ENCODE measurements at regions not wholly inside any gene's neighbourhood (a gene's known extent, or its start where the extent isn't known, plus 50 kb on each side); places are given as distances from the start of the nearest gene placed in this dataset.

DNA sequence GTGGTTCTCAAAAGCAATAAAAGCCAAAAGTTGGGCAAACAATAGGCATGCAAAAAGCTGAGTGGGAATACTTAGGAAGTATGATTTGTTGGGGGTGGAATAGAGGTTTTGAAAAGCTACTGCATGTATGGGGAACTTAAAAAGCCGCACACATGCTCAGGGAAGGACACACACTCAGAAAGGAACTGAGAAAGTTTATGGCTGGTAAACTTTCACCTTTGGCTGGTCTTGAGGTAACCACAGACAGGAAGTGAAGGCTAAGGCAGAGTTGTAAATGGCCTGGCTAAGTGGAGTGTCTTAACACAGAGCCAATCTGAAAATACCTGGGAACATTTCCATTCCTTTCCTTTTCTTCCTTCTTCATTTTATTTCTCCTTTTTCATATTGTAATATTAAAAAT is 134.5 kb upstream of the EXOC2 start (continued):
- TF ChIP-seq, protein P1, sequence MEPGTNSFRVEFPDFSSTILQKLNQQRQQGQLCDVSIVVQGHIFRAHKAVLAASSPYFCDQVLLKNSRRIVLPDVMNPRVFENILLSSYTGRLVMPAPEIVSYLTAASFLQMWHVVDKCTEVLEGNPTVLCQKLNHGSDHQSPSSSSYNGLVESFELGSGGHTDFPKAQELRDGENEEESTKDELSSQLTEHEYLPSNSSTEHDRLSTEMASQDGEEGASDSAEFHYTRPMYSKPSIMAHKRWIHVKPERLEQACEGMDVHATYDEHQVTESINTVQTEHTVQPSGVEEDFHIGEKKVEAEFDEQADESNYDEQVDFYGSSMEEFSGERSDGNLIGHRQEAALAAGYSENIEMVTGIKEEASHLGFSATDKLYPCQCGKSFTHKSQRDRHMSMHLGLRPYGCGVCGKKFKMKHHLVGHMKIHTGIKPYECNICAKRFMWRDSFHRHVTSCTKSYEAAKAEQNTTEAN (CRISPR knock-in tag; IDR thresholded peaks at IDR 0.05), result no peak
- TF ChIP-seq CBFB (CRISPR knock-in tag; IDR thresholded peaks at IDR 0.05; ENCODE audit: low read depth), result no peak
- no peak for TF ChIP-seq ESRRA (CRISPR knock-in tag; IDR thresholded peaks at IDR 0.05; ENCODE audit: borderline replicate concordance)
- no peak for TF ChIP-seq PRRX2 (CRISPR knock-in tag; IDR thresholded peaks at IDR 0.05)

DNA sequence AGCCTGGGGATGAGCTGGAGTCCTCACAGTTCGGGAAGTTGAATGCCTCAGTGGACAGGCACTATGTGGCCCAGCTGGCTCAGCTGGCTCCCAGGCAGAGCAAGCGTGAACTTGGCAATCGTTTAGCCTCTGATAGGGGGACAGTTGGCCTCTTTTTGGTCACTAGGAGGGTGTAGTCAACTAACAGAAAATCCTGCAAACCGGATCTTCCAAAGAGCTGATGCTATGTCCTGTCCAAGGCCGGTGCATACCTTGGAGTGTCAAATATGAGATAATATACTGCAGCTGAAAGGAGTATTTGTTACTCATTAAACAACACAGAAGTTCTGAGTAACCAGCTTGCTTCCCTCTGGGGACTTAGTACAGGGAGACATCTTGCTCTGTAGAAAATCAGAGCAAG is 126.2 kb upstream of the EXOC2 start:
- no peak for DNase-seq (ENCODE audit: low spot score)
- Mint-ChIP-seq H3K27ac (no peak overlapping the region; the same call in 1 of the 2 replicates), H3K27me3 (ENCODE audit: low read depth) (no peaks in the 10 kb centered on the region), H3K4me1 (no peaks in the 10 kb centered on the region), H3K4me3 (no peak overlapping the region), H3K9me3 (peaks cover 6% of the 10 kb centered on the region; the same call in 1 of the 2 replicates), H3K36me3 (no peaks in the 10 kb centered on the region)
- POLR2A ChIA-PET, result no interaction called here
- TF ChIP-seq TEAD4 (CRISPR knock-in tag; IDR thresholded peaks at IDR 0.05), result no peak
- TF ChIP-seq, protein P1 (CRISPR knock-in tag; IDR thresholded peaks at IDR 0.05), result no peak
- no peak for TF ChIP-seq HMGA2 (CRISPR knock-in tag; IDR thresholded peaks at IDR 0.05)
- no peak for TF ChIP-seq JUN (CRISPR knock-in tag; IDR thresholded peaks at IDR 0.05)
- TF ChIP-seq, protein P2, sequence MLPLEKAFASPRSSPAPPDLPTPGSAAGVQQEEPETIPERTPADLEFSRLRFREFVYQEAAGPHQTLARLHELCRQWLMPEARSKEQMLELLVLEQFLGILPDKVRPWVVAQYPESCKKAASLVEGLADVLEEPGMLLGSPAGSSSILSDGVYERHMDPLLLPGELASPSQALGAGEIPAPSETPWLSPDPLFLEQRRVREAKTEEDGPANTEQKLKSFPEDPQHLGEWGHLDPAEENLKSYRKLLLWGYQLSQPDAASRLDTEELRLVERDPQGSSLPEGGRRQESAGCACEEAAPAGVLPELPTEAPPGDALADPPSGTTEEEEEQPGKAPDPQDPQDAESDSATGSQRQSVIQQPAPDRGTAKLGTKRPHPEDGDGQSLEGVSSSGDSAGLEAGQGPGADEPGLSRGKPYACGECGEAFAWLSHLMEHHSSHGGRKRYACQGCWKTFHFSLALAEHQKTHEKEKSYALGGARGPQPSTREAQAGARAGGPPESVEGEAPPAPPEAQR (CRISPR knock-in tag; IDR thresholded peaks at IDR 0.05), result no peak
- no peak for TF ChIP-seq NR3C1 (CRISPR knock-in tag; conservative IDR thresholded peaks at IDR 0.05; ENCODE audit: low read depth)
- no peak for TF ChIP-seq CBFB (CRISPR knock-in tag; IDR thresholded peaks at IDR 0.05; ENCODE audit: low read depth)
- no peak for TF ChIP-seq ZNF121 (CRISPR knock-in tag; IDR thresholded peaks at IDR 0.05)
- no peak for TF ChIP-seq RELA (CRISPR knock-in tag; IDR thresholded peaks at IDR 0.05; ENCODE audit: borderline replicate concordance)
- TF ChIP-seq JAZF1 (CRISPR knock-in tag; IDR thresholded peaks at IDR 0.05), result no peak
- TF ChIP-seq, protein P3, sequence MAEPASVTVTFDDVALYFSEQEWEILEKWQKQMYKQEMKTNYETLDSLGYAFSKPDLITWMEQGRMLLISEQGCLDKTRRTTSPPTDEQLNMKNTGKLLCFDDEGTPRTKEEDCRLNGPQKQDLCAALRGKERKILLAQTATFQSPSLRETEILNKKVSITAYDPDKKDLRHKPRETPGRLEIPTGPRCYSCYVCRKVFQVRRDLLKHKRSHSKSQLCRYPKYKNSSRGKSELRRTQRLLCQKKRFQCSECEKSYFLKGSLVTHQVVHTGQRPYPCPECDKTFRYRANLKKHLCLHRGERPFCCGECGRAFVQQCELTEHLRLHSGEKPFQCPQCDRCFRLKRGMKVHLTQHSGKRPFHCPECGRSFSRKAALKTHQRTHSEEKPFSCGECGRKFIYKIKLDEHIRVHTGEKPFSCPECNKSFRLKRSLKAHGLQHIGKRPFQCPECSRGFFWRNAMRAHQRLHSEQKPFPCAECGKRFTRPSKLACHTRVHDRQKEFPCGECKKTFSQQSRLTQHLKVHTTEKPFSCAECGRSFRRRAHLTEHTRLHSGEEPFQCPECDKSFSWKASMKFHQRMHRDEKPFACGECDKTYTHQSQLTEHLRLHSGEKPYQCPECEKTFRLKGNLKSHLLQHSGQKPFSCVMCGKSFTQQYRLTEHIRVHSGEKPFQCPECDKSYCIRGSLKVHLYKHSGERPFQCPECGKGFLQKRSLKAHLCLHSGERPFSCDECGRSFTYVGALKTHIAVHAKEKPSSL (CRISPR knock-in tag; conservative IDR thresholded peaks at IDR 0.05), result no peak
- no peak for TF ChIP-seq ZNF263 (CRISPR knock-in tag; IDR thresholded peaks at IDR 0.05; ENCODE audit: low read depth)
- TF ChIP-seq, protein P4, sequence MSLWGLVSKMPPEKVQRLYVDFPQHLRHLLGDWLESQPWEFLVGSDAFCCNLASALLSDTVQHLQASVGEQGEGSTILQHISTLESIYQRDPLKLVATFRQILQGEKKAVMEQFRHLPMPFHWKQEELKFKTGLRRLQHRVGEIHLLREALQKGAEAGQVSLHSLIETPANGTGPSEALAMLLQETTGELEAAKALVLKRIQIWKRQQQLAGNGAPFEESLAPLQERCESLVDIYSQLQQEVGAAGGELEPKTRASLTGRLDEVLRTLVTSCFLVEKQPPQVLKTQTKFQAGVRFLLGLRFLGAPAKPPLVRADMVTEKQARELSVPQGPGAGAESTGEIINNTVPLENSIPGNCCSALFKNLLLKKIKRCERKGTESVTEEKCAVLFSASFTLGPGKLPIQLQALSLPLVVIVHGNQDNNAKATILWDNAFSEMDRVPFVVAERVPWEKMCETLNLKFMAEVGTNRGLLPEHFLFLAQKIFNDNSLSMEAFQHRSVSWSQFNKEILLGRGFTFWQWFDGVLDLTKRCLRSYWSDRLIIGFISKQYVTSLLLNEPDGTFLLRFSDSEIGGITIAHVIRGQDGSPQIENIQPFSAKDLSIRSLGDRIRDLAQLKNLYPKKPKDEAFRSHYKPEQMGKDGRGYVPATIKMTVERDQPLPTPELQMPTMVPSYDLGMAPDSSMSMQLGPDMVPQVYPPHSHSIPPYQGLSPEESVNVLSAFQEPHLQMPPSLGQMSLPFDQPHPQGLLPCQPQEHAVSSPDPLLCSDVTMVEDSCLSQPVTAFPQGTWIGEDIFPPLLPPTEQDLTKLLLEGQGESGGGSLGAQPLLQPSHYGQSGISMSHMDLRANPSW (CRISPR knock-in tag; conservative IDR thresholded peaks at IDR 0.05; ENCODE audit: low read depth), result no peak
- no peak for TF ChIP-seq NFATC4 (CRISPR knock-in tag; IDR thresholded peaks at IDR 0.05)
- TF ChIP-seq, protein P5, sequence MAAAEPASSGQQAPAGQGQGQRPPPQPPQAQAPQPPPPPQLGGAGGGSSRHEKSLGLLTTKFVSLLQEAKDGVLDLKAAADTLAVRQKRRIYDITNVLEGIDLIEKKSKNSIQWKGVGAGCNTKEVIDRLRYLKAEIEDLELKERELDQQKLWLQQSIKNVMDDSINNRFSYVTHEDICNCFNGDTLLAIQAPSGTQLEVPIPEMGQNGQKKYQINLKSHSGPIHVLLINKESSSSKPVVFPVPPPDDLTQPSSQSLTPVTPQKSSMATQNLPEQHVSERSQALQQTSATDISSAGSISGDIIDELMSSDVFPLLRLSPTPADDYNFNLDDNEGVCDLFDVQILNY (CRISPR knock-in tag; IDR thresholded peaks at IDR 0.05), result no peak
- CTCF ChIA-PET, result interaction anchor here (1.3 kb wide), 1 partner anchor 97 kb away, joined by 5 read pairs; no protein-coding TSS in a partner anchor
- no peak for ATAC-seq
